Endodermal cell (in vitro differentiated cells): ENCODE measurements at regions not wholly inside any gene's neighbourhood (a gene's known extent, or its start where the extent isn't known, plus 50 kb on each side); places are given as distances from the start of the nearest gene placed in this dataset.

Experiments used
- DNase-seq: peaks from one replicate; pipeline ENCODE4 v3.0.0-alpha.2; 2017
- H3K27ac ChIP-seq: 2 replicates; pipeline ENCODE4 v1.5.1; 2013; ENCODE audit warnings: mild to moderate bottlenecking, low read depth, low read length, moderate library complexity
- H3K27me3 ChIP-seq: 2 replicates; pipeline ENCODE4 v1.6.1; 2013; ENCODE audit warnings: mild to moderate bottlenecking, low read length, moderate library complexity; ENCODE audit not compliant: insufficient read depth, control insufficient read depth, poor library complexity, severe bottlenecking
- H3K36me3 ChIP-seq: 2 replicates; pipeline ENCODE4 v1.7.0; 2013; ENCODE audit warnings: mild to moderate bottlenecking, low read length, moderate library complexity; ENCODE audit not compliant: control insufficient read depth, insufficient read depth
- H3K4me1 ChIP-seq: one replicate; pipeline ENCODE4 v1.7.0; 2013; ENCODE audit warnings: low read length; ENCODE audit not compliant: control insufficient read depth, insufficient read depth
- H3K4me3 ChIP-seq: 2 replicates; pipeline ENCODE4 v1.5.1; 2013; ENCODE audit warnings: mild to moderate bottlenecking, low read length, moderate library complexity
- H3K9ac ChIP-seq: 2 replicates; pipeline ENCODE4 v1.6.1; 2013; ENCODE audit warnings: mild to moderate bottlenecking, low read length, moderate library complexity; ENCODE audit not compliant: poor library complexity, severe bottlenecking; ENCODE audit errors: extremely low read depth
- H3K9me3 ChIP-seq: 2 replicates; pipeline ENCODE4 v1.6.1; 2013; ENCODE audit warnings: mild to moderate bottlenecking, low read length, moderate library complexity; ENCODE audit not compliant: control insufficient read depth
- H3K27ac Mint-ChIP-seq: 2 replicates; pipeline ENCODE4 v1.8.0; 2020; ENCODE audit warnings: mixed read lengths
- H3K27me3 Mint-ChIP-seq: 2 replicates; pipeline ENCODE4 v1.8.0; 2021; ENCODE audit warnings: mild to moderate bottlenecking, mixed read lengths; ENCODE audit not compliant: insufficient read depth
- H3K36me3 Mint-ChIP-seq: 2 replicates; pipeline ENCODE4 v1.8.0; 2020; ENCODE audit warnings: low read depth, mixed read lengths
- H3K4me1 Mint-ChIP-seq: 2 replicates; pipeline ENCODE4 v1.8.0; 2020; ENCODE audit warnings: mixed read lengths
- H3K4me3 Mint-ChIP-seq: 2 replicates; pipeline ENCODE4 v1.8.0; 2020; ENCODE audit warnings: mild to moderate bottlenecking, moderate library complexity, mixed read lengths
- H3K9me3 Mint-ChIP-seq: 2 replicates; pipeline ENCODE4 v1.8.0; 2020; ENCODE audit warnings: mild to moderate bottlenecking, mixed read lengths
- CTCF ChIP-seq: fragments of 200-600 bp; sonication (generic); conservative IDR thresholded peaks from 2 replicates; pipeline ENCODE4 v1.5.0; 2021; ENCODE audit warnings: antibody characterized with exemption, mild to moderate bottlenecking
- WGBS, 2 experiments: methylation state at CpG; one replicate each; pipeline versions ENCODE4 v1.1.5 to v1.1.7; 2013; ENCODE audit warnings: missing lambda C conversion rate in 2 of 2, mixed read lengths in 1 of 2; ENCODE audit not compliant: insufficient coverage in 1 of 2, insufficient read length in 1 of 2; 5-methylcytosine and 5-hydroxymethylcytosine counted together

- Mint-ChIP-seq H3K27ac (no peak overlapping the region), H3K4me3 (no peak overlapping the region), H3K27me3 (no peaks in the 10 kb centered on the region), H3K4me1 (no peaks in the 10 kb centered on the region), H3K36me3 (no peaks in the 10 kb centered on the region), H3K9me3 (peaks cover 3% of the 10 kb centered on the region)
- TF ChIP-seq CTCF = no peak
- Histone ChIP-seq H3K27me3 (no peaks in the 10 kb centered on the region), H3K27ac (no peak overlapping the region), H3K36me3 (no peaks in the 10 kb centered on the region), H3K9ac (no peak overlapping the region), H3K4me1 (no peaks in the 10 kb centered on the region), H3K4me3 (no peak overlapping the region), H3K9me3 (no peaks in the 10 kb centered on the region)
- 82% methylated on average over 4 of the region's 4 CpGs; no CpG with 5 or more reads in 1 of the 2 experiments for WGBS, 2 experiments
- DNase-seq = no peak
Measured at GRCh38 chr2:150191349-150191748, 296.1 kb downstream of the RND3 start.

- no peaks in the 10 kb centered on the region for H3K36me3 ChIP-seq
- Mint-ChIP-seq H3K9me3 (no peaks in the 10 kb centered on the region), H3K27ac (no peak overlapping the region), H3K4me3 (no peak overlapping the region), H3K36me3 (no peaks in the 10 kb centered on the region), H3K4me1 (no peaks in the 10 kb centered on the region), H3K27me3 (no peaks in the 10 kb centered on the region)
- WGBS, 2 experiments = 90 to 94% methylated on average over 1 of the region's 1 CpG
- no peak overlapping the region for H3K4me3 ChIP-seq
- no peaks in the 10 kb centered on the region for H3K9me3 ChIP-seq
- H3K27ac ChIP-seq = no peak overlapping the region
- no peak overlapping the region for H3K9ac ChIP-seq
- no peaks in the 10 kb centered on the region for H3K27me3 ChIP-seq
- no peak for TF ChIP-seq CTCF
- no peaks in the 10 kb centered on the region for H3K4me1 ChIP-seq
- DNase-seq = no peak
Measured at GRCh38 chr2:150190546-150190945, 296.9 kb downstream of the RND3 start.

- no peaks in the 10 kb centered on the region for H3K36me3 Mint-ChIP-seq
- TF ChIP-seq CTCF = no peak
- Histone ChIP-seq H3K9ac (no peak overlapping the region), H3K4me3 (no peak overlapping the region), H3K27me3 (no peaks in the 10 kb centered on the region), H3K9me3 (no peaks in the 10 kb centered on the region), H3K4me1 (no peaks in the 10 kb centered on the region), H3K27ac (no peak overlapping the region), H3K36me3 (no peaks in the 10 kb centered on the region)
- DNase-seq = no peak
- H3K4me3 Mint-ChIP-seq = no peak overlapping the region
- no peaks in the 10 kb centered on the region for H3K4me1 Mint-ChIP-seq
- no peaks in the 10 kb centered on the region for H3K9me3 Mint-ChIP-seq
- H3K27me3 Mint-ChIP-seq = no peaks in the 10 kb centered on the region
- H3K27ac Mint-ChIP-seq = no peak overlapping the region
- WGBS, 2 experiments = 88 to 91% methylated on average over 1 of the region's 2 CpGs
Measured at GRCh38 chr2:150188800-150189199, 298.7 kb downstream of the RND3 start.
